ENCODE measurements at regions not wholly inside any gene's neighbourhood (a gene's known extent, or its start where the extent isn't known, plus 50 kb on each side); places are given as distances from the start of the nearest gene placed in this dataset.

GRCh38 chr2:65647249-65647842 lies 214.9 kb upstream of the SPRED2 start:
- TF ChIP-seq CEBPB (IDR thresholded peaks at IDR 0.05; ENCODE audit: low read depth, low read length) (no peak), CTCF (conservative IDR thresholded peaks at IDR 0.05; ENCODE audit: low read depth, low read length) (no peak), POLR2A (IDR thresholded peaks at IDR 0.05; ENCODE audit: low read depth, low read length) (no peak), ELK1 (IDR thresholded peaks at IDR 0.05; ENCODE audit: borderline replicate concordance, low read depth, low read length) (no peak), RFX5 (IDR thresholded peaks at IDR 0.05; ENCODE audit: low read depth, low read length) (no peak), BHLHE40 (IDR thresholded peaks at IDR 0.05; ENCODE audit: low read depth, low read length) (no peak), MAZ (IDR thresholded peaks at IDR 0.05; ENCODE audit: borderline replicate concordance, low read depth, low read length) (no peak), RAD21 (IDR thresholded peaks at IDR 0.05; ENCODE audit: low read length) (no peak)
- TF ChIP-seq, protein P1, sequence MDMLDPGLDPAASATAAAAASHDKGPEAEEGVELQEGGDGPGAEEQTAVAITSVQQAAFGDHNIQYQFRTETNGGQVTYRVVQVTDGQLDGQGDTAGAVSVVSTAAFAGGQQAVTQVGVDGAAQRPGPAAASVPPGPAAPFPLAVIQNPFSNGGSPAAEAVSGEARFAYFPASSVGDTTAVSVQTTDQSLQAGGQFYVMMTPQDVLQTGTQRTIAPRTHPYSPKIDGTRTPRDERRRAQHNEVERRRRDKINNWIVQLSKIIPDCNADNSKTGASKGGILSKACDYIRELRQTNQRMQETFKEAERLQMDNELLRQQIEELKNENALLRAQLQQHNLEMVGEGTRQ (IDR thresholded peaks at IDR 0.05; ENCODE audit: low read depth, low read length), result no peak

Measured in IMR-90 (cell line).